ENCODE measurements at regions not wholly inside any gene's neighbourhood (a gene's known extent, or its start where the extent isn't known, plus 50 kb on each side); places are given as distances from the start of the nearest gene placed in this dataset.

DNA sequence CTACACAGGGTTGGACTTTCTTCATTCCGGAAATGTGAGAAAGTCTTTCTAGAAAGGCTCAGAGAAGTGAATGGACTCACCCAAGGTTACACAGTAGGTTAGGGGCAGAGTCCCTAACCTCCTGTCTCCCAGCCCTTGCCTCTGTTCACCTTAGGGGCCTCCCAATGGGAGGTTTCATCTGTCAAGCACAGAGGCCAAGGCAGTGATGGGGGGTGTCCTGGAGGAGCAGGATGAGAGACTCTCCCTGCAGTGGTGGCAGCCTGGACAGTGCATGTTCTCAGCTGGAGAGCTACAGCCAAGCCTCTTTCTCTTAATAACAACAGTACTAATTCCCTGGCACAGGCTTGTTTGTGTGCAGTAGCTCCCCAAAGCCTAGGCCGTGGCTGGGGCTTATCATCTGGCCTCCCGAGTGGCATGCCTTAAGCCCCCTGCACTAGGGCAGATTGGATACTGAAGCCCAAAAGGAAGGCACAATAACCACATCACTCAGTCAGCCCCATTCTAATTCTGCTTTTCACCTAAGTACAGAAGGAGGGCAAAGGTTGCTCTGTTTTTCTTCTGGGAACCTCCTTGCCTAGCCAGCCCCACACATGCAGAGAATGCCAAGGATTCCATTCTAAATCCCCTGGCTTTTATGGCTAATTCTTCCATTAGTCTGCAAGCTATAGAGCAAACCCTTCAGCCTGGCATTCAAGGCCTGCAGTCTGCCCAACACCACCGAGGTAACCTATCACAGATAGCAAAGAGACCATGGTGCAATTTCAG lies 50.2 kb upstream of the XPA start:
- DNase-seq: no peak

DNA sequence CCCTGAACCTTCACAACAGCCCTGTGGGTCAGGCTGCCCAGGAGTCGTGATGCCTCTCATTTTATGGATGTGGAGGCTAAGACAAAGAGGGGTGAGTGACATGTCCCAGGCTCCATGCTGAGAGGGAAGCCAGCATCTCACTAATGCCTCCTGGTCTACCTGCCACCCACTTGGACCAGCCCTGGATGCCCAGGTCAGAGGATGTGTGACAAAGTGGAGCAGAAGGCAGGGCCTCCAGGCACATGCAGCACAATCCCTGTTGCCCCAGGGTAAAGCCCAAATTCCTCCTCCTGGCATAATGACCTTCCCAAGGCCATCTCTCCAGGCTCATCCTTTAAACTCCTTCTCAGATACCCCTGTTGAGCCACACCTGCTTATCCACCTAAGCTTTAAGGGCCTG lies 51.4 kb upstream of the XPA start:
- DNase-seq: no peak

DNA sequence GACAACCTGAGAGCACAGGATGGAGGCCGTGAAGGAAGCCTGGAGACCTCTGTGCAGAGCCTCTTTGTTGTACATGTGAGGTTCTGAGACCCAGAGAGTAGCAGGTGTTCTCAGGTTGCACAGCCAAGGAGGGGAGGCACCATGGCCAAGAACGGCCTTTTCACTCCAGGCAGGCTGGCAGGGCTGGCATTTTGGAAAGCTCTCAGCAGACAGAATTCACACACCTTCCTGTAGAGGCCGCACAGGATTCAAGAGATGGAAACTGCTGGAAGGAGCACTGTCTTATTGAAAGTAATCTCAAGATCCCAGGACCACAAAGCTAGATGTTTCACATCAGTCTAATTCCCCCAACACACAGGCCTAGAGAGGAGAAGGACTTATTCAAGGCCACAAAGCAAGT lies 52.8 kb upstream of the XPA start:
- DNase-seq: no peak

DNA sequence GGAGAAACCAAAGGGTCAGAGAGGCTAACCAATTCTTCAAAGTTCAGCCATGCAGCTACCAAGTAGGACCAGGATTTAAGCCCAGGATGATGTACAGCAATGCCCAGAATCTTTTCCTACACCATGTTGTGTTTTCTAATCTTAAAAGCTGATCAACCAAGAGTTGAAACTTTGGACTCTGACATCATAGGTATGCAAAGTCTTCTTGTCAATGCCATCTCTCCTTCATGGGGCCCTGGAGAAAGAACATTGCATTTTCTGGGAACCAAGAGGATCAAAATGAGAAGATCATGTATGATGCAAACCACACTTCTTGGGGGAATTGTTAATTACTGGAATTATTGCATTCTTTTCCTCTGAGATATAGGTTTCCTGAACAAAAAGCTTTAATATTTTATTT lies 54.4 kb upstream of the XPA start:
- DNase-seq: no peak

DNA sequence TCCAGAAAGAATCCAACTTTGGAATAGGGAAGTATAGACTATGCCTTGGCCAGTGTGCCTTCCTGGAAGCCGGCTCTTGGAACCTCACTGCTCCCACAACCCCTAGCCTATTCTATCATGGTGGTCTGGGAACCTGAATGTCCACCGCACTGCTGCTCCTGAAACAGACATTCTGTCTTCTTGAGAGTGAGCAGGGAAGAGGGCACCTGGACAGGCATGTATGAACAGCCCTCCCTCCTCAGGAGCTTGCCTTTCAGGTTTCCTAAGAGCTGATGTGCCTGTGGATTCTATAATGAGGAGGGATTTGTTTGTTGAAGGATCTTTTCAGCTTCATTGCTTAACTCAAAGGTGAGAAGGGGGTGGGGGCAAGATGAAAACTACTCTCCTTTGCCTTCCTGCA lies 55.1 kb upstream of the XPA start:
- no peak for DNase-seq

DNA sequence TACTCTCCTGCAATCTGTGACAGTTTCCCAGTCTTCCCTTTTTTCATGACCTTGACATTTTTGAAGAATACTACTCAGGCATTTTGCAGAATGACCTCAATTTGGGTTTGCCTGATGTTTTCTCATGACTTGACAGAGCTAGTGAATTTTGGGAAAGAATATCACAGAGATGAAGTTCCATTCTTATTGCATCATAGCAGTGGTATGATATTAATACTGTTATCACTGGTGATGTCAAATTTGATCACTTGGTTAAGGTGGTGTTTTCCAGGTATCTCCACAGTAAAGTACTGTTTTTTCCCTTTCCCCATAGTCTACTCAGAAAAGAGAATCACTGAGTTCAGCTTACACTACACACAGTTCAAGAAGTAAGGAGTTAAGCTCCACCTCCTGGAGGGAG lies 56.2 kb upstream of the XPA start:
- DNase-seq: no peak

DNA sequence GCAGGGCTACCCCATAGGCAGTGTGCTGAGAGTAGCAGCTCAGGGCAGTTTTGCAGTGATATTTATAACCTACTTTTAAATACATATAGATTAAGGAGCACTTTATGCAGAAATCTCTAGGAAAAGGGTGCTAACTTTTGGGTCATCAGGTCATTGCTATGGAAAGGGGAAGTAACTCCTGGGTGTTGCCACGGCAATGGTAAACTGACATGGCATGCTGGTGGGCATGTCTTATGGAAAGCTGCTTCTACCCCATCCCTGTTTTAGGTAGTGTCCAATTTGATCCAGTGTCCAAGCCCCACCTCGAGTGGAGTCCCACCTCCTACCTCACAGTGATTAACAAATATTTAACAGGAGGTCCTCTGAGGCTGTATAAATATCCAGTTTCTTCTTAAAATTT lies 56.8 kb upstream of the XPA start:
- no peak for DNase-seq

DNA sequence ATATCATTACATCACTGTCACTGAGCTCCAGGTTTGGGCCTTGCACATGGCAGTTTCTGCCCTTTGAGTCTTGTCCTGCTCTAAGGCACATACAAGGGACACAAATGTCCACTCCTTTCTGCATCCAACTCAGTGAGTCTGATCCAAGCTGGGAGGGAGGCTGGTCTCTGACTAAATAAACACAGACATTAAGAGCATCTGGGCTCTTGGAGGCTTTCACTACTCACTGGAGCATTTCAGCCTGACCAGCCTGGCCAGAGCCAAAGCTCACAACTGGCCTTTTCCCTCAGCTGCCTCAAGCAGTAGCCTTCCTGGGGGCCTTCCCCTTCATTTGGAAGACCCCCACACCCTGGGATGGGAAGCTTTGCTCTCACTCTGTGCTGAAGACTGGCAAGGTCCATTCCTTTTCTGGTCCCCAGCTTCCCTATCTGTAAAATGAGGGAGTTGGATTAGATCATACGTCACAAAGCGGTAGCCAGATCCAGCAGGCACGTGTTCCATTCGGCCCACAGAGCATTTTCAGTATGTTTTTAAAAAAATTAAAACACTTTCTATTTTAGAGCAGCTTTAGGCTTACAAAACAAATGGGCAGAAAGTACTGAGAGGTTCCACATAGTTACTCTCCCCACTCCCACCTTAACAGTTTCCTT lies 58.6 kb upstream of the XPA start:
- no peak for DNase-seq

DNA sequence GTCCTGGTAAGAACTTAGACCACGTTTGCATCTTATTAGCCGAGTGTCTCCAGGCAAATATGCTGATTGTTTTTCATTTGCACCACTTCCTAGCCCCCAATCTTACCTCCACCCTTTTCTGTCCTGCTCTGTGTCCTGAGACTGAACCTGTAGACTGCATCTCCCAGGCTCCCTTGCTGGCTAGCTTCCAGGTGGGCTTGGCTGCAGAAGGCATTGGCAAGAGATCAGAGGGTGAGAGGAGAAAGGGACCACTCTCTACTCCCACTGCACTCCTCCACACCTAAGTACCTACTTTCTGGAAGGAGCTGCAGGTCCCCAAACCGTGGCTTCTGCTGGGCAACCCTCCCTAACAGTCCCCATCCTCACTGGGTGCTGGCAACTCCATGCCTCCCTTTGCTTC lies 59.9 kb upstream of the XPA start:
- DNase-seq: no peak

DNA sequence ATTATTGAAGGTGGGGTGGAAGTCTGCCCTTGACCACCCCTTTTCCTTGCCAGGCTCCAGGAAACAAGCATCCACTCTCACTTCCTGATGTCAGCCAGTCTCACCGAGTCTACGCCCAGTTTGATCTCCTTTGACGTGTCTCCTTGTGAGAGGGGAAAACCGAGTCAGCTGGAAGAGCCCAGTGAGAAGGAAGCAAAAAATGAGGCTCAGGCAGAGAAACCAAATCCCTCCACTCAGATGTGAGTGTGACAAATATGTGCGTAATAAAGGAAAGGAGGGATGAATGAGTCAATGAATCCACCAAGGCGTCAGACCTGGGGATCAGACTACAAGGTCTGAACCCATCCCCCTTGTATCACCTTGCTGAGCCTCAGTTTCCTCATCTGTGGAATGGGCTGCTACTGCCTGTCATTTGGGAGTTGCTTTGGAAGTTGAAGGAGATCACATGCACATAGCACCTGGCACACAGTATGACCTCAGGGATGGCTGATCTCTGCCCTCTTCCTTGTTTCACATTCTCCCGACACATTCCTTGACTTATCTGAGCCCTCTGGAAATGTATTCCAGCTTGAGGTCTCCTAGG lies 61.3 kb upstream of the XPA start:
- DNase-seq: no peak

DNA sequence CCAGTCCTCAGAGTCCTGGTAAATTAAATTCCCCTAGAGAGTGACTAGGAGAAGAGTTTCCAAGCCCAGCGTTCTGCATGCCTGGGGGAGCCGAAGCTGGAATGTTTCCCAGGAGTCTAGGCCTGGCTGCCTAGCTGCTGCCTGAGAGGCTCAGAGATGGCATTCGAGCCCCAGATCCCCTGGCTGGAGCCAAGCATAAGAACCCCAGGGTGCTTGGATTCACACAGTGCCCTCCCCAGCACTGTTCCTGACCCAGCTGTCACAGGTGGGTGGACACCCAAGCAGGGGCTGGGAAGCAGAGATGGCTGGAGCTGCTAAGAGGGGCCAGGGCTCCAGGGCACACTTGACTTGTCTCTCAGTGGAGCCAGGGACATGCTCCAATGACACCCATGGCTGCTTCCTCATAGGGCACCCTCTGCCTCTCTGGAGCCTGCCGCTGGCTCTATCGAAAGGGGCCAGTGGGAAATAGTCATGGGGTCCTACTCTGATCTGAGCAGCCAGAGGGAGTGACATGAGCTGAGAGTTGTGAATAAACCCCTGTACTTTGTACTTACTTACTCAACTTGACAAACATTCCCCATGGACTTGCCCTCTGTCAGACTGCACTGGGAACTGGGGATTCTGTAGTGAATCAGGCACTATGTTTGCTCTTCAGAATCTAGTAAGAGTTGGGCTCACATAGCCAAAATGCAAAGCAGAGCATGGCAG lies 62.6 kb upstream of the XPA start:
- no peak for DNase-seq

DNA sequence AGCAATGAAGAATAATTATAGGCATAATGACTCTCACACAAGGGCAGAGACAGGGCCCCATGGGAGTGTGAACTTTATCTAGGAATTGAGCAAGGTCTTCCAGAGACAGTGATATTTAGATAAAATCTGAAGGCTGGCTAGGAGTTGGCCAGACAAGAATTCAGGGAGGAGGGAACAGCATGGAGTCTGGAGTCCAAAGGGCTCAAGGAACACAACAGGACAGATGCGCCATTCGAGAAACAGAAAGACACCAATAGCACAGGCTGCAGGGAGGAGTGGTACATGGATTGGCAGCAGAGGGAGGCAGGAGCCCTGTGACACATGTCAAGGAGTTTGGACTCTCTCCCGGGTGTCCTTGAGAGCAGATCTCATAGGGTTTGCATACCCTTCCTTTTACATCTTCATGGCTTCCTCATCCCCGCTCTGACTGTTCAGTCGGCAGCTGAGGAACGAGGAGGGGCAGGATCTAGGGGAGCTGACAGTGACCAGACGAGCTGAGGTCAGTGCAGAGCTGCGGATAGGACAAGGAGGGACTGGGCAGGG lies 64.0 kb upstream of the XPA start:
- DNase-seq: no peak

DNA sequence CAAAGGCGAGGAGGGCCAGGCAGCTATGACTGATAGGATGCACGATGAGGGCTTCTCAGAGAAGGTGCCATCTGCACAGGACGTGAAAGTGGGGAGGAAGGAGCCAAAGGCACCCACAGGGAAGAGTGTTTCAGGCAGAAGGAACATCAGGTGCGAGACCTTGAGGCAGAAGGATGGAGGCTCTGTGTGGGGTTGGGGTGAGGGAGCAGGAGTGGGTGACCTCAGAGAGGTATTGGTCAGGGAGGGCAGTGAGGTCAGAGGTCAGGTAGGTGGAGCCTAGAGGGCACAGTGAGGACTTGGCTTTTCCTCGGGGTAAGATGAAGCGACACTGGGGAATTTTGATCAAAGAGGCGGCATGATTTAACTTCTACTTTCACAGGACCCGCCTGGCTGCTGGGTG lies 64.7 kb upstream of the XPA start:
- no peak for DNase-seq

DNA sequence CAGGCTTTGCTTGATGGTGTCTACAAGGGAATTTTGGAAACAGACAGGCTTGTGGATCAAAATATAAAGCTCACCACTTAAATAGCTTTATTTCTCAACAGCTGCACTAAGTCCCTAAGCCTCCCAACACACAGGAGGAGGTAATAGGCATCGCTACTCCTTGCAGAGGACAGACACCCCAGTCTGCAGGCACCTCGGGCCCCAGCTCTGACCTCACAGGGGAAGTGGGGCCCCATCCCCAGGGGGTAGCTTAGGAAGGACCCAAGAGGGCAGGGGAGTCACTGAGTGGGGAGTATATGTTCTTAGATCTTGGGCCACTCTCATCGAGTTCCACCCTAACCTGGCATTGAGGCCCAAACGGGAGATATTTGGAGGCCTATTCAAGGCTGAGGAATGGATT lies 66.7 kb upstream of the XPA start:
- DNase-seq: no peak

DNA sequence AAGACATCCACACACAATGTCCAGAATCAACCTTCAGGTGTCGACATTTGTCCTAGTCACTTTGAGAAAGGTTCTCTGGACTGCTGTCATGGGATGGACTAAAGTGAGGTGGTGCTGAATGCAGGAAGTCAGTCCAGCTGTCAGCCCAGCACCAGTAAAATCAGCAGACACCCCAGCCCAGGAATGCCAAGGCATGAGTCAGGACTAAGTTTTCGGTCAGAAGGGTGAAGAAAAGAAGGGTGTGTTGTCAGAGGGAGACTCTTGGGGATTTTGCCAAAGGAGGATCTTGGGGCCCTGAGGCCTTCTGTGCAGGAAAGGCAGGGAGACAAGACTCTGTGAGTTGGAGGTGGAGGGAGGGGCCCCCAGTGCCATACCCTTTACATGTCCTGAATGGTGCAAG lies 69.0 kb upstream of the XPA start:
- DNase-seq: no peak

DNA sequence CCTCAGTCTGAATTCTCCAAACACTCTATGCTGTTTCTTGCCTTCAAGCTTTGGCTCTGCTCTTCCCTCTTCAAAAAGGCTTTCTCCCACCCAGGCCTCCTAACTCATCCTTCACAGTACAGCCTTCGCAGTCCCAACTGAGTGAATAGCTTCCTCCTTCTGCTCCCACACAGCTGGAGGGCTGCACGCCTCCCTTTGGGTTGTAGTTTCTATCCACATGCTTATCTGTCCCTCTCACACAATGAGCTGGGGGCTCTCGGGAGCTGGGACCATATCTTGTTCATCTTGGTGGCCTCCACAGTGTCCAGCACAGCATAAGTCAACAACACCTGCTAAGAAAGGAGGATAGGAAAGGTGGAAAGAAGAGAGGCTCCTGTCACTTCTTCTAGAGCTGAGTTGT lies 69.5 kb upstream of the XPA start:
- no peak for DNase-seq

DNA sequence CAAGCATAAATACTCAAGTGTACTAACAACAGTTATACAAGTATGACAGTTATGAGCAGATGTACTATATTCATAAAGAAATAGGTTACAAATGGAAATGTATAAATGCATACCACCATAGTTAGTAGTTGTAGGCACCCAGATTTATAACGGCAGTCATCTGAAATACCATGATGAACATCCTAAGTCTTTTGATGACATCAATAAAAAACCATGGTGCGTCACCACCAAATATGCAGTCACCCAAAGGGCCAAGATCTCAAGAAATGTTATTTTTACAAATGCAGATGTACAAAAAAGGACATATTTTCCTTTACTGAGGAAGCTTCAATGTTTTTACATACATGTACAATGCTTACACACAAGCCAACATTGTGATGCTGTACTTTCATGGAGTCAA lies 70.8 kb upstream of the XPA start:
- no peak for DNase-seq

DNA sequence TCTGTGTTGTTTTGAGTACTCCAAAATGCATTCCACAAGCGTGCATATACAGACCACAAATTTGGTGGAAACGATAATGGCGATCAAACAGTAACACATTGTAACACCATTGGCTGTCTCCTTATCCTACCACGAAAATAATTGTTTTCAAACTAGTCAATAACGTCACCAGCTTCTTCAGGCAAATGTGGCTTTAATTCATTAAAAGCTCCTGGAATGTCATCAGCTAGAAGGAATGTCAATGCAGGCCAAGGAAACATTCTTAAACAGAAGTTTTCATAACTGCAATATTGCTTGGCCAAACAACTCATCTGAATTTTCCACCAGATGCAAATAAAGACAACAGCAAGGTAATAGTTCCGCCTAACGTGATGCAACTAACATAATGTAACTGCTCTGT lies 71.6 kb upstream of the XPA start:
- DNase-seq: no peak

DNA sequence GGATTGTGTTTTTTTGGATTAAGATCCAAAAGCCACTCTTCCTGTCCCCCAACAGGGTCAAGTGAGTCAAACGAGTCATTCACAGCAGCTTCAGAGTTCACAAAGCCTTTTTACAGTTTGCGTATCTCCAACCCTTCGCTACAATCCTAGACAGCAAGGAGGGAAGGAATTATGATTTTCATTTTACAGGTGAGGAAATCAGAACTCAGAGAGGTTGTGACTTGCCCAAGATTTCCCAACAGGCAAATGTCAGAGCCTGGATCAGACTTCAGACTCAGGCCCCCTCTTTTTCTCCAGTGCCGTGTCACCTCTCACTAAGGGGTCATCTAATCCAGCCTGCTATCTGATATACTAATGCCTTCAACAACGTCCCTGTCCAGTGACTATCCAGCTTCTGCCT lies 72.1 kb upstream of the XPA start:
- DNase-seq: no peak

DNA sequence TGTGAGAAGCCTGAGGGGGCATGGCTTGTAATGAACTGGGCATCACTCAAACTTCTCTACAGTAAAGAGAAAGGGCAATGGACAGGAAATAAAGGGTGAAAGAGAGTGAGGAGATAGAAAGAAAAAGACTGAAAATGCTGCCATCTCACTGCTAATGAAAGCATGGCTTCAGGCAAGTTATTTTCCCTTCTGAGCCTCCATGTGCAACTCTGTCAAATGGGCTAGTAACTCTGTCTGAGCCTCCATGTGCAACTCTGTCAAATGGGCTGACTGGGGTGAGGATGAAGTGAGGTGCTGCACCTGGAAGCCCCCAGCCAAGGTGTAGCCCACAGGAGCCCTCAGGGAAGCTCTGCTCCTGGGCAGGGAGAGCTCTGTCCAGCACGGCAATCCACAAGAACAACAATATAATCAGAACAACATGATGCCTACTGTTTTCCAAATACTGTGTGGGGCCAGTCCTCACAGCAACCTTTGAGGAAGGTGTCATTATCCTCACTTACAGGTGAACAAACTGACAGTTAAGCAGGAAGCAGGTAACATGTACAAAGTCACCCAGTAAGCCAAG lies 73.8 kb upstream of the XPA start:
- DNase-seq: no peak

DNA sequence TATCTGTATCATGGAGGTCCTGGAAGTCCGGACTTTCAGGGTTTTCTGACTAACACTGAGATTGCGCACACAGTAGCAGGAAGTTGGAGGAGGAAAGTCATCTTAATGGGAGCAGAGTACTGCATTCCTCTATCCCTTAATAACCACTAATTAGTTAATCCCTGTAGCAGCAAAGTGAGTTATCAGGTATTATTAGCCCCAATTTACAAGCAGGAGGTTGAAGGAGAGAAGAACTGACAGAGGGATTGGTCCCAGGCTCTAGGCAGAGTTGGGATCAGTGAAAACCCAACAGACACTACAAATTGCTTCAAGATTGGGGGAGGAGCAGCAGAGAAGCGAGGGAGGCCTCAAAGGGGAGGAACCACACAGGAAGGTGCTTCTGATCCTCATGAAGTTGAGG lies 74.5 kb upstream of the XPA start:
- DNase-seq: no peak

DNA sequence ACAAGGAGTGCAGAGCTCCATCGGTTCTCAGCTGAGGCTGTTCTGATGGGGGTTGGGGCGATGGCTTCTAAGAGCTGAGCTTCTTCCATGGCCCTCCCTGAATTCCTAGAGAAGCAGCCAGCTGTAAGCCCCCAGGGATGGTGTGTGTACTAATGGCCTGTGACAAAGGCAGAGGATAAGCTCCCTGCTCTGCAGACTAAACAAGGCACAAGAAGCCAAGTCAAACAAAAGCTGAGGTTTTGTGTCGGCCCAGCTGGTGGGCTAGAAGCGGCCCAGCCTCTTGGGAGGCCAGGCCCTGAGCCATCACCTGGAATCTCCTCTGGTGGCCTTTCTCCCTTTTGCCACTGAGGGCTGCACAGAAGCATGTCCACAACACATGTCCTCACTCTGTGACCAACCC lies 75.0 kb upstream of the XPA start:
- DNase-seq: no peak

DNA sequence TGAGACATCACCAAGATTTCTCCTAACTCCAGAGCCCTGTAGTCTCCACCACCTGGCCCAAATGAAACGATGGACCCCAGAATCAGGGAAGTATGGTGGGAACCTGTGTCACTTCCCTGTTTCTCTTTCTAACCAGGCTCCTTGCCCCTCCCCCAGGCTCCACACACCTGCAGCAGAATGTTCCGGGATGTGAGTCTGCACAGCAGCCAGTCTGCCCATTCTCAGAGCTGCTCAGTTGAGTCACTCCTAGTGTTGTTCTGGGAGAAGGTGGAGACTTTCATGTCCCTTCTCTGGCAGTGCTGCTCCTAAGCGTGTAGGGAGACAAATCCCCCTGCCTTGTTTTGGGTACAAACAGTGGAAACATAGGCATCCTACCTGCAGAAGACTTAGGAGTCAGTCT lies 76.0 kb upstream of the XPA start:
- DNase-seq: no peak

Data from dermis blood vessel endothelial cell (primary cell).